AG08395 (cell line): ENCODE measurements at regions not wholly inside any gene's neighbourhood (a gene's known extent, or its start where the extent isn't known, plus 50 kb on each side); places are given as distances from the start of the nearest gene placed in this dataset.

Source experiments
- DNase-seq: peaks from one replicate; pipeline ENCODE4 v3.0.0; 2012; ENCODE audit warnings: mixed read lengths, low spot score

DNA sequence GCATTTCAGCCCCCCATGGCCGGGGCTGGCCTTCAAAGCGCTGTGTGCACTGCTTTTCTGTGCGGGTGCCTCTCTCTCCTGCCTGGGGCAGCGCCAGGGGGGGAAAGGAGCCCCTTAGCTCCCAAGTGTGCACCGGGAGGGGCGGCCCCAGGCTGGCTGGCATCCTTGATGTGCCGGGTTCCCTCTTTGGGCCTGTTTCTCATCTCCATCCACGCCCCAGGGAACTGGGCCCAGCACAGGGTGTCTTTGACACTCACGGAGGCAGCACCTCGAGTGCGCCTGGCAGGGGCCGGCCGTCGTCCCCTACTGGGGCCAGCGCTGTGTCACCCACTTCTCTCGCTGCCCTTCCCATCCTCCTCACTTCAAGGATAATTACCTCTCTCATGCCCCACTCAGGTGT, 324.3 kb downstream of the TEX29 start:
- no peak for DNase-seq

DNA sequence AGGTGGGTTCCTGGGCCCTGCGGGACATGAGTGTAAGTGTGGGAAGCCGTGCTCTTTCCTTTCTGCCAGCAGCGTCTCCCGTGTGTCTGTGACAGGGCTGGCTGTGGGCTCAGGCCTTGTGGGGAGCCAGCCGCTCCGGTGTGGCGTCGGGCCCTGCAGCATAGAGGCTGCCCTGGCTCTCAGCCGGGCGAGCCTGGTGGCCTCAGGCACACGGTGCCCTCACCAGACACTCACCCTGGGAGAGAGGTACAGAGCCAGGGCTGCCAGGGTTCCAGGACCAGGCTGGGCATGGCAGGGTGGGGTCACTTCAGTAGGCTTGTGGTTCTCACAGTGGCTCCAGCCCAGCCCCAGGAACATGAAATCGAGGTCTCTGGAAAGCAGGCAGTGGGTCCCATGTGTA, 324.8 kb downstream of the TEX29 start:
- no peak for DNase-seq

DNA sequence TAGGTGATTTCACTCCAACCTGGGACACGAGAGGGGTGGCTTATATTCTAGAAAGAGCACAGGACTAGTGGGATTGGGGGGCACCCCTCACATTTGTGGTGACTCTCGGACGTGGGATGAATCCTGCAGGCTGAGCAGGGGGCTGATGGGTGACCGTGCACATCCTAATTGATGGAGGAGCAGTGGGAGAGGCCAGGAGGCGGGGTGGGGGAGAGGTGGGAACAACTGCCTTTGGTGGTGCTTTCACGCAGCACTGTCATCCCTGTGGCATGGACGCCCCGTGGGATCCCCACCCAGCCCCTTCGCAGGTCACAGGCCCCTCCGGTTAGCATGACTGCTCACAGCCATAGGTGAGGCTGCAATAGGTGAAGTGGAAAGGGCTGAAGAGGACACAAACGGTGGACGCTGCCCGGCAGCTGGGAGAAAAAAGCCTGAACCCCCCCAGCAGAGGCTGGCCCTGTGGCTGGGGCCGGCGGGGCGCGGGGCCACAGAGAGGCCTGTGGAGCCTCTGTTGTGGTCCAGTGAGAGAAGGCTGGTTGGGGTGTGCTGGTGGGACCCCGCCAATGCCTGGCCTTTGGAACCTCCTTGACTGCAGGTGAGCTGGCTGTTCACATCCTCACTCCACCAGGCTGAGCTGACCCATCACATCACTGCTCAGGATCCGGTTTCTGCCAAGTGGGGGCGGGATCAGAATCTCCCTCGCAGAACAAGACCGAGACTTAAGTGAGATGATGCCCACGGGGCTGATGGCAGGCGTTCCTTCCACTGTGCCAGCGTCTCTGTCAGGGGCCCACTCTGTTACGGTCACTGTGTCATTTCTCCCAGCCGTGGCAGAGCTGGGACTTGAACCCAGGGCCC, 325.4 kb downstream of the TEX29 start:
- no peak for DNase-seq

DNA sequence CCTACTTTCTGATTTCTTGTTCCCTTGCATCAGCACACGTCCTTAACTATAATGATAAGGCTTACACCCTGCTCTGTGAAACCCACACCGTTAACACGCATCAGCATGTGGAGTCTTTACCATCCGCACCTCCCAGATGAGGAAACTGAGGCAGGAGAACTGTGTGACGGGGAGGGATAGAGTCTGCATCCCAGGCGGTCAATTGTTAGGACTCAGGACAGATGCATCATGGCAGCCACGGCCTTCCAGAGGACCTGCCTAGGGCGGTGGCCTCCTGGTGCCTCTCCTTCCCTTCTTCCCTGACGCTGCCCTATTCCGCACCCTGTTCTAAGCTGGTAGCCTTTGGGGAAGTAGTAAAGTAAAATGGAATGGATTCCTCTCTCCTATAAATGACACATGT, 326.0 kb downstream of the TEX29 start:
- no peak for DNase-seq

DNA sequence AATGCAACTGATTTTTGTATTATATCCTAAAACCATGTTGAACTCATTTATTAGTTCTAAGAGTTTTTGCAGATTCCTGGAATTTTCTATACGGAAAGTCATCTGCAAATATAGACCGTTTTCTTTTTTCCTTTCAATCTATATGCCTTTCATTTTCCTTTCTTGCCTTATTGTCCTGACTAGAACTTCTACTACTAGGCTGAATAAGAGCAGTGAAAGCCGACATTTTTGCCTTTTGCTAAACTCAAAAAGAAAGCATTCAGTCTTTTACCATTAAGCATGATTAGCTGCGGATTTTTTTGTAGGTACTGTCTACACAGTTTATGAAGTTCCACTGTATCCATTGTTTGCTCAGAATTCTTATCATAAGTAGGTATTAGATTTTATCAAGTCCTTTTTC, 328.4 kb downstream of the TEX29 start:
- DNase-seq, result no peak

DNA sequence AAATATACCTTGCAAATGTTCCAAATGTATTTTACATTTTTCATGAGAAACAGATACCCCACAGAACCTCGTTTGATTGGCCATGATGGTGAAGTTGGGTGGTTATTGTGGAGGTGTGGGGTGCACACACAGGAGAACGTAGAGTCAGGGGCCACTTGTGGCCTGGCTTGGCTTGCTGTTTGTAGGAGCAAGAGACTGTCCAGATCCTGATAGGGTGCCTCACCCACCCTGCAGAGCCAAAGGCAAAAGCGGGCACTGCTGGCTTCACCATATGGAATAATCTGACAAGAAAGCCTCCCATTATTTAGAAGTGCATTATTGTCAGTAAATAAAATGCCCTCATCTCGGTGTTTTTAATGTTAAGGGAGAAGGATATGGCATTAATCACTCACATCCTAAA, 330.2 kb downstream of the TEX29 start:
- no peak for DNase-seq

DNA sequence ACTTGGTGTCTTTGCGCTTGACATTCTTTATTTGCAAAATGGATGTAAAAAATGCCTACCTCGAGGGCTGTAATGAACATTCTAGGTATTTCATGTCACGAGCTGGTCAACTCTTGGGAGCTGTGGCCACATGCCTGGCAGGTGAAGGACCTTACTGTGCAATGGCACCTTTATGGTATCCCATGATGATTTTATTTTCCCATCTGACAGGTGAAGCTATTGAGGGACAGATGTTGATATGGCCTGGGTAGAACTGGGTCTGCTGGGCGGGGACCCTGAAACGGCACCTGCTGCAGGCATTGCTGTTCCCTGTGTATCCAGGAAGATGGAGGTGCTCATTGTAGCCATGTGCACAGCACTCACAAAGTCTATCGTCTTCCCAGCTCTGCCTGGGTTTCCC, 332.2 kb downstream of the TEX29 start:
- no peak for DNase-seq

DNA sequence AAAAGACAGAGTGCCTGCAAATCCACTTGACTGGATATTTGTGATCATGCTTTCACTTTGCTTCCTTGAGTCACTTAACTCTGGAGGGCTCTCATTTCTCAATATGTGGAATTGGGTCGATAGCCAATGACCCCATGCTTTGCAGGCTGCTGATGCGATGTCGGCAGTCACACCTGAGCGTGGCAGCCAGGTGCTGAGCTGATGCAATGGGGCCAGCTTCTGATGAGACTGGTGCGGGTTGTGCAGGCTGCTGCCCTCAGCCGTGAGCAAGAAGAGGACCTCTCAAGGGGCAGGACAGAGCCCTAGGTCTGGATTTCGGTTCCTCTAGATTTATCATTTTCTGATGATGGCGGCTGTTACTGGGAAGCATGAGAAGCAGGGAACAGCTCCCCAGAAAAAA, 334.1 kb downstream of the TEX29 start:
- no peak for DNase-seq

DNA sequence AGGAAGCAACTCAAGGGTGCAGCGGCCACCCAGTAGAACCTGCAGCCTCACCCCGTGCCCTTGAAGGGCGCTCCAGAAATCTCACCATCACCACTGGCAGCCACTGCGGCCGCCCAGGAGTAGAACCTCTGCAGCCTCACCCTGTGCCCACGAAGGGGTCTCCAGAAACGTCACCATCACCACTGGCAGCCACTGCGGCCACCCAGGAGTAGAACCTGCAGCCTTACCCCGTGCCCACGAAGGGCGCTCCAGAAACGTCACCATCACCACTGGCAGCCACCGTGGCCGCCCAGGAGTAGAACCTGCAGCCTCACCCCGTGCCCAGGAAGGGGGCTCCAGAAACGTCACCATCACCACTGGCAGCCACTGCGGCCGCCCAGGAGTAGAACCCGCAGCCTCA, 336.0 kb downstream of the TEX29 start:
- no peak for DNase-seq

DNA sequence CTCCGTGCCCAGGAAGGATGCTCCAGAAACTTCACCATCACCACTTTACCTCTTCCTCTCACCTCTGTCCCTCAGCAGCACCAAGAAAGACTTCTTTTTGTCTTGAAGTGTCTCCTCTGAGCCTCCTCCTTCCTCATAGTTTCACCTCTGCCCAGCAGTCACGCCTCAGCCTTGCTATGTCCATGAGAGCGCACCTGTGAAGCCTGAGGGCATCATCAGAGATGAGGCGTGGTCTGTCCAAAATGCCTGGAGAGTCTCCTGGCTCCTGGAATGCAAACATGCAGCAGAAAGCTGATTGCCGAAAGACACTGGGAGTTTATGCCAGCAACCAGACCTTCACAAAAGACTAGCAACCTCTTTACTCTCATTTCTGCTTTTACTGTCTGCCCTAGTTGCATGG, 336.6 kb downstream of the TEX29 start:
- DNase-seq, result no peak

DNA sequence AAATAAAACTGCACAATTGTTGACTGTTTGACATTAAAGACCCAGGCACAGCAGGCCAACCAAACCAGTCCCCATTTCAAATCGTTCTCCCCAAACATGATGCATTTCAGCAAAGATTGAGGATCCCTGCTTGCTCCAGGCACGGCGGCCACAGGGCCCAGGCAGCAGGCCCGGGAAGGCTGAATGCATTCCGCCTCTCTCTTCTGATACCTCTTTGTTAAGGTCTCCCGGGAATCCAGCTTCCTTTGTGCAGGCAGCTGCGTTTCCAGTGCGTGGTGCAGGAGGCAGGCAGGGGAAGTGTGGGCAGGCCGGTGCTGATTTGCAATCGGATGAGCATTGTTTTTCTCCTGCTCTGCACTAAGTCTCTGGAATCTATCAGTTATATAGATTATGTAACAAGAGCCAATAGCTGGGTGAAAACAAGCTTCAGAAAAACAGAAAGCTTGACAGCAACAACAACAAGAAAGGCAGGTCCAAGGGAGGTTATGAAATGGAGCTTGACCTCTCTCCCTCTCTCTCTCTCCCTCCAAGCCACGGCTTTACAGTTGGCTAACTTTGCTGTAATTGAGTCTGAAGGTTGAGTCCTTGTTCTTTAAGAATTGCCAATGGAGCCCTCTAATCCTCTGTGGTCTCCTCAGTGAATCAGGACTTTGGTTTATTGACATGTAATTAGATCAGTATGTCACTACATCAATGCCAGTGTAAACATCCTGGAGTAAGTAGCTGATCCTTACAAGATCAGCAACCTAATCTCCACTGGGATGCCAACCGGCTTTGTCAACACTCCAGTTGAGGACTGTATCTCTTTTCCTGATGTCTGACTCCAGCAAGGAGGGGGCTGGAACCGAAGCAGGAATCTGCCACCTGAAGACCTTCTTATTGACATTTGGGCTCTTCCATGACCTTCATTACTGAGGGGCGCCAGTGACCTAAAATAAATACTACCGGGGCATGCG, 338.0 kb downstream of the TEX29 start:
- no peak for DNase-seq

DNA sequence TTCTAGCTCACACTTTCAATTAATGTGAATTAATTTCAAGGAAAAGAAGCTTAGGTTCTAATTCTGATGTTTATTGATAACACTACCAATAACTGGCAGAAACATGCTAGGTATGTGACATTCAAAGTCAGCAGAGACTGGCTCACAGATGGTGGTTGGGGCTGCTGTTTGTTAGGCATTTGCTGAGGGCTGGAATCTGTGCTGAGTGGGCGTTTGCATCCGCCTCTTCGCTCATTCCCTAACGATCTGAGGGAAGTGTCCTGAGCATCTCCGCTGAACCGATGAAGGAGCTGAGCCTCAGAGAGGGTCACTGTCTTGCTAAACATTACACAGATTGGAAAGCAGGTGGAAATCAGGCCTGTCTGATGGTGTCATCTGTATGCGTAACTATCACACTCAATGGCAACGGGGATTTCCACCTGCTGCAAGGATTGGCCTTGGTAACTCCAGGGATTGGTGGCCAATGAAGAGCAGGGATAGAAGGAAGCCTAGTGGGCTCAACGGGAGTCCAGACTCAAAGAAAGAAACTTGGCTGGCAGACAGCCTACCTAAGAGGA, 338.9 kb downstream of the TEX29 start:
- DNase-seq, result no peak

DNA sequence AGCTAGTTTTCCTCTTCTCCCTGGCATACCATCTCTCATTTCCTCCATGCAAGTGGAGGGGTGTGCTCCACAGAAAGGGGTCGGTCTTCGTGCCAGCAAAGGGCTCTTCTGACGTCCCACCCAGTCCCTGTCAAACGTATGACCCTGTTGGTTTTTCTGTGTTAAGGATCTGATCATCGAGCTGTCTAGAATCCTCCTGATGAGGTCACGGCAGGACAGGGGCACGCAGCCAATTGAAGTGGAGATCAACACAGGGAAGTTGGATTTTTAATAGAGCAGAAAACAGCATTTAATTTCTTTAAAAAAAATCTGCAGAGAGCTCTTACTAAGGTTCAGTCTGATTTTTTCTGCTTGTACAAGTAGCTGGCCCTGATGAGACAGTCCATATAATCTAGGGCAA, 339.4 kb downstream of the TEX29 start:
- DNase-seq, result no peak

DNA sequence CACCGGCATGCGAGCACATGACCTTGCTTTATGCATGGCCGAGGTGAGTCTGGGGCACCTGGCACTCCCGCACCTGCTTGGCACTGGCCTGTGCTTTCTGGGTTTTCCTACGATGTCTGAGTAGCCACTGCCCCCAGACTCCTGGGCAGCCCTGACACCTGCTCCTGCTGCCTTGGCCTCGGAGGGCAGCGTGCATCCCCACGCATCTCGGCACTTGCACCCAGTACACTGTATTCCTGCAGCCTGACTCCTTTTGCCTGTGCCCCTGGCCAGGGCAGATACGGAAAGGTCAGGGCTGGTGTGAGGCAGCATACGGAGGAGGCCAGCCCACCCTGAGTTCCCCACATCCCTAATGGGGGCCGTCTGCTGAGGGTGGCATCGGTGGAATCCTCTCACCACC, 340.6 kb downstream of the TEX29 start:
- DNase-seq, result no peak

DNA sequence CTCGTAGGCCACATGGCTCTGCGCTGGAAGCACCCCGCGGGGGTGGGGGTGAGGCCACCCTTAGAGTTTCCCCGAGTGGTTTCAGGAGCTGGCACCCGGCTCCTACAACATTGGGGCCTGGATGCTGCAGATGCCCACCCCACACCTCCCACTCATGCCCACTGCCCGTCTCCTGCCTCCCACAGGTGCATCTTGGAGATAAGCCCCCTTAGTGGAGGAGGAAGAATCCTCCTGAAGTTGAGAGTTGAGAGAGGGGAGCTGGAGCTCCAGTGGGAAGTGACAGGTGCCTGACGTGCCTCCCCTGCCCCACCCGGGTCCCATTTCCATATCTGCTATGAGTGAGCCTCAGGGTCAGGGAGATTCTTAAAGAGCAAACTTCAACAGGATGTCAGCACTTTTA, 341.3 kb downstream of the TEX29 start:
- no peak for DNase-seq

DNA sequence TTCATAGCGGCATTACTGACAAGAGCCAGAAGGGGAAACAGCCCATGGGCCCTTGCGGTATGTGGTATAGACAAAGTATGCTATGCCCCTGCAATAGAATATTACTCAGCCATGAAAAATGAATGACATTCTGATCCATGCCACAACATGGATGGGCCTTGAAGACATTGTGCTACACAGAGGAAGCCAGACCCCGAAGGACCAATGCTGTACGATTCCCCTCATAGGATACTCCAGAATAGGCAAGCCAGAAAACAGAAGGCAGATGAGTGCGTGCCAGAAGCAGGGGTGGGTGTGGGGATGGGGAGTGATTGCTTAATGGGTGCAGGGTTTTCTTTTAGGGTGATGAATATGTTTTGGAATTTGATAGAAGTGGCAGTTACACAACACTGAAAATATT, 342.0 kb downstream of the TEX29 start:
- no peak for DNase-seq

DNA sequence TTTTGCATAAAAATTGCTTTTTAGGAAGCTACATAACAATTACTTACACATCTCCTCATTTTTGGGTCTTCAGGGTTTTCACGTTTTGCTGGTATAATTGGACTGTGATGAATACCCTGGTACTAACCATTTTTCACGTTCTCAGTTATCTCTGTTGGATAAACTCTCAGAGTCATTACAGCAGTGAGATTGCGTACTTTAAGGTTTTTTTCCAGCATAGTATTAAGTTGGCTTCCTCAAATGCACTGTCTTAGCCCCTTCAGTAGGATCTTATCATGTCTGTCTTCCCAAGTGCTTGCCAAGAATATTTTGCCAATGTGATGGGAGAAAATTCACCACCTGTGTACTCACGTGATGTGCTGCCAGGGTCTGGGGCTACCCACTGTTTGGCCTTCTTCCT, 342.5 kb downstream of the TEX29 start:
- DNase-seq, result no peak

DNA sequence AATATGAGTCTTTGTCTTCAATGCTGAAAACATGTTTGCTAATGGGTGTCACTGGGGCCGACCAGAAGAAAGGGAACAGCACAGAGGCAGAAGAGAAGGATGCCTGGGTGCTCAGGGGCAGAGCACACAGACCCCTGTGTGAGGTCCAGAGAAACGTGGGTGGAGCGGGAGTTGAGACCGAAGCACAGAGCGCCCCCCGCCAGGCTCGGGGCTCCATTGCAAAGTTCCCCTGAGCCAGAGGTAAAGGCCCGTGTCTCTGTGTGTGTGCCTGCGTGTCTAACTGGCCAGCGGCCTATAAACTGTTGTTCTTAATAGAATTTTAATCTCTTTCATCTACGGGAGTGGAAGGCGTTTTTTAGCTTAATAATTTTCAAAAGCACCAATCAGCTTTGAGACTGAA, 343.1 kb downstream of the TEX29 start:
- no peak for DNase-seq

DNA sequence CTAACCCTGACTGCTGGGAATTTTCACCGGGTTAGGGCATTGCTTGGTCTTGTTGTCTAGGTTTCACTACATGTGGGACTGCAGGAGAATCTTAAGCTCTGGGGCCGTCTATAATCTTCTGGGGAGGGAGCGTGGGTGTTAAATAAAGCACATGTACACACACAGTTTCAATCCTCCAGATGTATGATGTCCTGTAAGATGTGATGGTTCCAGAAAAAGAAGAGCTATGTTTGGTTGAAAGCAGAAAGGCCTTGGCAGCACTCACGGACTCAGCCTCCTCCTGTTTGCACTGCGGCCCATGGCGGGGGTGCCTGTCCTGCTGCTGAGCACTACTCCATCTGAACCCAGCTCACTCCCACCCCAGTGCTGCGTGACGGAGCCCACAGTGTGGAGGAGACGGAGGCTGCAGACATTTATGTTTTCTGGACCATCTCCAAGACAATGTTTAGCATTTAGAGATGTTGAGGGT, 343.5 kb downstream of the TEX29 start:
- DNase-seq, result no peak

DNA sequence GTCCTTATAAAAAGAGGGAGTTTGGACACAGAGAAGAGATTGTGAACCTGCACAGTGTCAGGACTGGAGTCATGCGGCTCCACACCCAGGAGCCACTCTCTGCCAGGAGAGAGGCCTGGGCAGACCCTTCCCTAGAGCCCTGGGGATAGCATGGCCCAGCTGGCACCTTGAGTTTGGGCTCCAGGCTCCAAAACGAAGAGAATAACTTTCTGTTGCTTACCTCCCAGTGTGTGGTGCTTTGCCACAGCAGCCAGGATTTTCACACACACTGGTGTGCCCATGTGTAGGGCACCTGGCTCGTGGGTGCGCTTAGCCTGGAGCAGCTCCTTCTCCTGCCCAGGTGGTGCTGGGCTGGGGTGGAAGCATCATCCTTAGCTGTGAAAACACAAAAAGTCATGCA, 344.3 kb downstream of the TEX29 start:
- no peak for DNase-seq

DNA sequence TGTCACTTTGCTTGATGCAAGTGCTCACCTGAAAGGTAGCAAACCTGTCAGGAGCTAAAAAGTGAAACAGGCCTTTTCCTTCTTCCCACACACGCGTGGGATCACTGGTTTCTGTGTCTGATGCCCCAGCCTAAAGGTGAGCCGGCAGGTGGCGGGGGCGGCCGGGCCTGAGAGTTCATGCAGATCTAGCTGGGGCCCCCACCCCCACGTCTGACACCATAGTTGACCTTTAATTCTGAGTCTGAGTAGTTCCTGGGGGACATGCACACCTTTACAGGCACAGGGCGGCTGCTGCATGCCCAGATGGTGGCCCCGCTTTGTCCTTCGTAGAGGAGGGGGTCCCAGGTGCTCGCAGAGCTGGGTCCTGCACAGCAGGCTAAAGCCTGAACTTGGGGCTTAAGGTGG, 345.3 kb downstream of the TEX29 start:
- no peak for DNase-seq

DNA sequence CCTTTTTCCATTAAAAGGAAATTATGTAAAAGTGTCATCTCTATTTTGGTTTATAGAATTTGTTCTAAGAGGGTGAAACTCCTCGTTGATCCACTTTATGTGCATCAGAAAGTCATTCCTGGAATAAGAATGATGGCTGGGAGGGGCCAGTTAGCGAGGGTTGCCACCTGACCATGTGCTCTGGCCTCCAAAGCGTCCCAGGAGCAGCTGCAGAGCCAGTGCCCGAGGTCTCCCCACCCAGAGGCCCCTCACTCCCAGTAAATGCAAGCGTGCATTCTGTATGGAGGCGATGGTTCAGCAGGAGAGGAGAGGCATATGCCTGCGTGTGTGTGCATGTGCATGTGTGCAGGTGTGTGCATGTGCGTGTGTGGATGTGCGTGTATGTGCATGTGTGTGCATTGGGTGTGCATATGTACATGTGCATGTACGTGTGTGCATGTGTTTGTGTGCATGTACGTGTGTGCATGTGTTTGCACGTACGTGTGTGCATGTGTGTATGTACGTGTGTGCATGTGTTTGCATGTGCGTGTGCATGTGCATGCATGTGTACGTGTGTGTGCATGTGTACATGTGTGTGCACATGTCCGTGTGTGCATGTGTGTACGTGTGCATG, 345.8 kb downstream of the TEX29 start:
- no peak for DNase-seq
